ENCODE measurements at regions not wholly inside any gene's neighbourhood (a gene's known extent, or its start where the extent isn't known, plus 50 kb on each side); places are given as distances from the start of the nearest gene placed in this dataset.
"Not testable (repeated sequence)": the region's sequence is repeated elsewhere in the genome, so short reads cannot be mapped to it uniquely, and the experiment has no call there.

- not testable (repeated sequence) for TF ChIP-seq EZH2, CTCF, EZH2phosphoT487 (IDR thresholded peaks at IDR 0.05)
These were observed 68.7 kb downstream of the PRKAB2 start for GRCh38 chr1:147103416-147104155.
